Caki2 (cell line): ENCODE measurements at regions not wholly inside any gene's neighbourhood (a gene's known extent, or its start where the extent isn't known, plus 50 kb on each side); places are given as distances from the start of the nearest gene placed in this dataset.
"Not testable (repeated sequence)": the region's sequence is repeated elsewhere in the genome, so short reads cannot be mapped to it uniquely, and the experiment has no call there.

Source experiments
- DNase-seq: peaks from one replicate; pipeline ENCODE4 v3.0.0-alpha.2; 2015; ENCODE audit warnings: low read depth
- in situ Hi-C: cut with HindIII; loops from 2 replicates; pipeline ENCODE4 v1.10.0; 2016; ENCODE audit warnings: low sequenced_read_pairs, low pct_unique_long_range_greater_than_20kb, mixed read lengths

- DNase-seq, result peak; percentile 4
- in situ Hi-C loops, result no loop called here
Observed at GRCh38 chr14:95597784-95598211, 62.9 kb downstream of the GLRX5 start.

- DNase-seq, result no peak
- in situ Hi-C loops, result no loop called here
Observed at GRCh38 chr14:95601650-95602049, 66.8 kb downstream of the GLRX5 start.

- in situ Hi-C loops, result no loop called here
- no peak for DNase-seq
Observed at GRCh38 chr14:95603415-95603814, 68.6 kb downstream of the GLRX5 start.

- in situ Hi-C loops, result no loop called here
Observed at GRCh38 chr14:95606266-95606665, 71.4 kb downstream of the GLRX5 start.

GRCh38 chr14:95608637-95609235, 73.9 kb downstream of the GLRX5 start:
- no peak for DNase-seq
- in situ Hi-C loops, result no loop called here

More at GRCh38 chr14:95606266-95606665, 71.4 kb downstream of the GLRX5 start:
- DNase-seq, result no peak

- in situ Hi-C loops, result no loop called here
- no peak for DNase-seq
Observed at GRCh38 chr14:95609398-95609990, 74.6 kb downstream of the GLRX5 start.

GRCh38 chr14:95611293-95611880, 74.8 kb upstream of the TCL1B start:
- no peak for DNase-seq
- in situ Hi-C loops, result no loop called here

- peak; percentile 12 for DNase-seq
- in situ Hi-C loops, result no loop called here
Observed at GRCh38 chr14:95614349-95614748, 71.9 kb upstream of the TCL1B start.

GRCh38 chr14:95616745-95617144, 69.5 kb upstream of the TCL1B start:
- in situ Hi-C loops, result no loop called here
- DNase-seq, result no peak

- no peak for DNase-seq
- in situ Hi-C loops, result no loop called here
Observed at GRCh38 chr14:95619785-95620417, 66.3 kb upstream of the TCL1B start.

- no peak for DNase-seq
- in situ Hi-C loops, result no loop called here
Observed at GRCh38 chr14:95620659-95621059, 65.6 kb upstream of the TCL1B start.

GRCh38 chr14:95623195-95623594, 63.0 kb upstream of the TCL1B start:
- in situ Hi-C loops, result no loop called here
- DNase-seq, result no peak

GRCh38 chr14:95625710-95626109, 60.5 kb upstream of the TCL1B start:
- DNase-seq, in situ Hi-C loops: not testable (repeated sequence)

- DNase-seq, result no peak
- in situ Hi-C loops, result no loop called here
Observed at GRCh38 chr14:95635051-95635450, 51.2 kb upstream of the TCL1B start.
